Thyroid gland (tissue), 4 donors: ENCODE measurements at regions not wholly inside any gene's neighbourhood (a gene's known extent, or its start where the extent isn't known, plus 50 kb on each side); places are given as distances from the start of the nearest gene placed in this dataset.

Experiments used
- DNase-seq, 2 donors: peaks; one replicate each; pipeline ENCODE4 v3.0.0-alpha.2; 2019
- H3K27ac ChIP-seq, 3 donors: fragments of 200-600 bp; sonication (generic); 1 replicate in 2 of 3; 2 replicates in 1 of 3; pipeline ENCODE4 v1.5.1; 2016 to 2019; ENCODE audit warnings: mild to moderate bottlenecking in 1 of 3, moderate library complexity in 1 of 3
- H3K27me3 ChIP-seq: fragments of 200-600 bp; sonication (generic); one replicate; pipeline ENCODE4 v1.5.1; 2019
- H3K36me3 ChIP-seq, 2 donors: fragments of 200-600 bp; sonication (generic); one replicate each; pipeline ENCODE4 v1.5.1; 2016 to 2019
- H3K4me1 ChIP-seq, 2 donors: fragments of 200-600 bp; sonication (generic); one replicate each; pipeline ENCODE4 v1.5.1; 2017 to 2019
- H3K4me3 ChIP-seq, 3 donors: fragments of 200-600 bp; sonication (generic); replicated peaks in 1 of 3; 1 replicate in 2 of 3; 2 replicates in 1 of 3; pipeline ENCODE4 v1.5.1; 2016; ENCODE audit warnings: mild to moderate bottlenecking in 1 of 3
- H3K9me3 ChIP-seq: fragments of 200-600 bp; sonication (generic); one replicate; pipeline ENCODE4 v1.5.1; 2017
- CTCF ChIP-seq, 6 experiments: fragments of 200-600 bp in 3 of 6; fragments of 450-650 bp in 3 of 6; sonication (generic) in 3 of 6; IDR thresholded peaks; one replicate each; pipeline ENCODE4 v1.5.1; 2016 to 2019; ENCODE audit warnings: antibody characterized with exemption in 6 of 6, mild to moderate bottlenecking in 2 of 6, inconsistent platforms in 1 of 6, moderate library complexity in 1 of 6
- POLR2A ChIP-seq, 2 donors: fragments of 450-650 bp; IDR thresholded peaks; one replicate each; pipeline ENCODE4 v1.6.1; 2017; ENCODE audit warnings: antibody characterized with exemption in 2 of 2, mild to moderate bottlenecking in 2 of 2, moderate library complexity in 1 of 2
- WGBS, 2 donors: methylation state at CpG; one replicate each; pipeline ENCODE4 v1.1.5; 2017; 5-methylcytosine and 5-hydroxymethylcytosine counted together
- intact Hi-C: fragments of 100-400 bp; cut with DNase I; formaldehyde crosslinking; loops from one replicate; pipeline ENCODE4 v1.15.1; 2023

- Histone ChIP-seq H3K36me3 (no peaks in the 10 kb centered on the region), H3K4me3 (no peak overlapping the region), H3K9me3 (no peaks in the 10 kb centered on the region), H3K27me3 (no peaks in the 10 kb centered on the region), H3K4me1 (no peaks in the 10 kb centered on the region), H3K27ac (no peak overlapping the region)
- no peak for DNase-seq
- 76 to 82% methylated on average over 6 of the region's 6 CpGs for WGBS, 2 donors
- intact Hi-C loops, result no loop called here
- TF ChIP-seq CTCF (IDR thresholded peaks at IDR 0.05), result no peak
- no peak for TF ChIP-seq POLR2A (IDR thresholded peaks at IDR 0.05)
Measured at GRCh38 chr22:47765757-47766156, 1003.3 kb downstream of the TBC1D22A start.

- TF ChIP-seq CTCF (IDR thresholded peaks at IDR 0.05) (no peak), POLR2A (IDR thresholded peaks at IDR 0.05) (no peak)
- Histone ChIP-seq H3K27me3 (no peaks in the 10 kb centered on the region), H3K9me3 (no peaks in the 10 kb centered on the region), H3K36me3 (no peaks in the 10 kb centered on the region), H3K4me1 (no peaks in the 10 kb centered on the region), H3K27ac (no peak overlapping the region), H3K4me3 (no peak overlapping the region)
- DNase-seq, result no peak
- 82 to 87% methylated on average over 3 of the region's 3 CpGs for WGBS, 2 donors
- intact Hi-C loops, result no loop called here
Measured at GRCh38 chr22:47762141-47762540, 999.7 kb downstream of the TBC1D22A start.

GRCh38 chr22:47759909-47760308, 997.5 kb downstream of the TBC1D22A start:
- Histone ChIP-seq H3K9me3 (no peaks in the 10 kb centered on the region), H3K36me3 (no peaks in the 10 kb centered on the region), H3K4me3 (no peak overlapping the region), H3K27ac (no peak overlapping the region), H3K4me1 (no peaks in the 10 kb centered on the region), H3K27me3 (no peaks in the 10 kb centered on the region)
- DNase-seq, result no peak
- WGBS, 2 donors, result 50 to 75% methylated on average over 2 to 3 of the region's 3 CpGs
- intact Hi-C loops, result no loop called here
- TF ChIP-seq POLR2A (IDR thresholded peaks at IDR 0.05) (no peak), CTCF (IDR thresholded peaks at IDR 0.05) (no peak)

- 51 to 81% methylated on average over 3 of the region's 3 CpGs for WGBS, 2 donors
- Histone ChIP-seq H3K4me3 (no peak overlapping the region), H3K4me1 (no peaks in the 10 kb centered on the region), H3K36me3 (no peaks in the 10 kb centered on the region), H3K27ac (no peak overlapping the region), H3K27me3 (no peaks in the 10 kb centered on the region), H3K9me3 (no peaks in the 10 kb centered on the region)
- TF ChIP-seq POLR2A (IDR thresholded peaks at IDR 0.05) (no peak), CTCF (IDR thresholded peaks at IDR 0.05) (no peak)
- DNase-seq, result no peak
- intact Hi-C loops, result no loop called here
Measured at GRCh38 chr22:47757741-47758140, 995.3 kb downstream of the TBC1D22A start.

- WGBS, 2 donors, result 91% methylated on average over 3 of the region's 3 CpGs
Measured at GRCh38 chr22:47750086-47750485, 987.6 kb downstream of the TBC1D22A start.

More at GRCh38 chr22:47750086-47750485, 987.6 kb downstream of the TBC1D22A start:
- H3K4me1 ChIP-seq, result no peaks in the 10 kb centered on the region
- no peak for TF ChIP-seq POLR2A (IDR thresholded peaks at IDR 0.05)
- TF ChIP-seq CTCF (IDR thresholded peaks at IDR 0.05), result no peak
- H3K27me3 ChIP-seq, result no peaks in the 10 kb centered on the region
- H3K36me3 ChIP-seq, result no peaks in the 10 kb centered on the region
- intact Hi-C loops, result no loop called here
- no peak overlapping the region for H3K4me3 ChIP-seq
- no peak overlapping the region for H3K27ac ChIP-seq
- no peak for DNase-seq
- no peaks in the 10 kb centered on the region for H3K9me3 ChIP-seq
